ENCODE measurements at regions not wholly inside any gene's neighbourhood (a gene's known extent, or its start where the extent isn't known, plus 50 kb on each side); places are given as distances from the start of the nearest gene placed in this dataset.

- DNase-seq: no peak
Measured at GRCh38 chr12:59929110-59929509, 333.3 kb downstream of the SLC16A7 start.

- no peak for DNase-seq
Measured at GRCh38 chr12:59934486-59934885, 338.7 kb downstream of the SLC16A7 start.

DNA sequence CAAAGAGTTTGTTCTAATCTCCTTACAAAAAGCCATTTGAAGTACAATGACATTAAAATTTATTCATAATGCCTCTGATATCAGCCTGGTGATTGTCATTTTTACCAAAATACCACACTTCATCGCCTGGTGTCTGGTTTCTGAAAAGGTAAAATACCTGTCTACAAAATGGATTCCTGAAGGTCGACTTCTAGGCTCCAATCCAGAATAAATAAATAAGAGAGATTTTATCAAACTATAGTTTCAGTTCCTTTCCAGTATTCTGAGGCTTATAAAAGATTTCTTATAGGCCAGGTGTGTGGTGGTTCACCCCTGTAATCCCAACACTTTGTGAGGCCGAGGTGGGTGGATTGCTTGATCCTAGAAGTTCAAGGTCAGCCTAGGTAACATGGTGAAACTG is 340.7 kb downstream of the SLC16A7 start:
- no peak for DNase-seq

DNA sequence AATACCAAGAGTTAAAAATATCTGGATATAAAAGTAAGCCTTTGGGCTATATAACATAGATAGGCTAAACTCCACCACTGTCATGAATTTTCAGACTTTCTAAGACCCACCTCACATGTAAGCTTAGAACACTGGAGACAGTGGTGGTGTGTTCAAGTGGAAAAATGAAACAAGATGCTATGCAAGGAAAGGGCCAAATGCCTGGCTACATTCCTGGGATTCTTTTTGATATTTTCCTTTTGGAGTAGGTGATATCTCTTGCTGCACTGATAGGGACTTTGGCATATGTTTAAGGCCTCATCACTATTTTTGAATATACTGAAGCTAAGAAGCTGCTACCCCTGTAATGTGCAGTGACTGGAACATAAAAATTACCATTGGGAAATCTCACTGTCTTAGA is 341.3 kb downstream of the SLC16A7 start:
- DNase-seq: no peak

GRCh38 chr12:59938190-59938962 is 342.5 kb downstream of the SLC16A7 start:
- no peak for DNase-seq

DNA sequence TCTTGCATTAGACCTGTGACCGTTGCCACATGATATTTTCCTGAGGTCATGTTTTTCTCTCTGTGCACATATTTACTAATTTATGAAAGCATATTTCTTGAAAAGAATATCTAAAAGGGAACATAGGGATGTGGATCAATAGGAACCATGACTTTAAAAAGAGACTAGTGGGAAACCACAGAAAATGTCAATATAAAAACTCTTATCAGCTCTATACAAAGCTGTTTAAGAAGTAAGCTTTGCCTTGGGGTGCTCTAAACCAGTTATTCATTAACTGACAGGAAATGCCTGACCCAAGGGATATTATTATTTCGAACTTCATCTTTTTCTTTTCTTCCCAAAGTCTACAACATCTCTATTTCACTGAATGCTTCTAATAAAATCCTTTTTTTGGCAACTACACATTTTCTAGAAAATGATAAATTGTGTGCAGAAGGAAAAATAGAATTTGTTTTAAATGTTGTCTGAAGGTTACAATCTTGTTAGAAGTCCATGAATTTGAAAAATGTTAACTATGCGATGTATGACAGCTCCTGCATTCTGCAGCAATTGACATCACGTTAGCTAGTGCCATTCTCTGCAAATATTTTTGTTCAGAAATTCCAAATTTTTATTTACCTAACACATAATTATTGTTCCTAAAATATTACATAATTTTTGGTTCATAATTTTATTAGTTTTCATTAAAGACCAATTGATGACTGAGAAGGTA is 345.0 kb downstream of the SLC16A7 start:
- no peak for DNase-seq

DNA sequence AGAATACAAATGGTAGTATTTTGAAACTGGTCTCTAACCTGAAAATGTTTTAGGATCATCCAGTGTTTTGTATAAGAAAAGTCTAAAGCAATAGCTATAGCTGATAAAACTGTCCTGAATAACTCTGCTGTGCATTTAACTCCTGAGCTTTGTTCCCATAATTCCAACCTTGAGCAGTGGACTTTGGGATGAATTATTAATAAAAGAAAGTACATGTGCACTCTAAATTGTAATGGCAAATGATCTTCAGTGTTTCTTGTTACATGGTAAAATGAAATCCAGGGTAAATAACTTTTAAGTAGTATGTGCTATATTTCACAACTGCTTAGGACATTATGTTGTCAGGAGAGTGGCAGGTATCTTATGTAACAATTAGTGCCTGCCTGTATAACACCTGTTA is 345.6 kb downstream of the SLC16A7 start:
- no peak for DNase-seq

GRCh38 chr12:59944177-59944576 is 348.3 kb downstream of the SLC16A7 start:
- no peak for DNase-seq

DNA sequence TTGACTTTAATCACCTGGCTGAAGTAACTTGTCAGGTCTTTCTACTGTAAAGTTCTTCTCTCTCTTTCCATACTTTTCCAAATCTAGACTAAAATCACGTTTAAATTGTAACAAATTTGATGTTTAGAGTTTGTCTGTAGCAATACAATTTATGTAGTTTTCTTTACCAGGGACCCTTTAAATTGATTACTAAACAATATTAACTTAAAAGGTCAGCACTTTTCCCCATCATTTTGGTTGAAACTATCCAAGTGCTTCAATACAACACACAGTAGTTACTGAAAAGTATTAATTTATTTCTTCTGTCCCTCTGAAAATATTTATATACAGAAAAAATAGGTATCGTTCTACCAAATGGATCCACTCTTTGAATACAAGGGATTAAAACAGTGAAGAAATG is 350.8 kb downstream of the SLC16A7 start:
- no peak for DNase-seq

DNA sequence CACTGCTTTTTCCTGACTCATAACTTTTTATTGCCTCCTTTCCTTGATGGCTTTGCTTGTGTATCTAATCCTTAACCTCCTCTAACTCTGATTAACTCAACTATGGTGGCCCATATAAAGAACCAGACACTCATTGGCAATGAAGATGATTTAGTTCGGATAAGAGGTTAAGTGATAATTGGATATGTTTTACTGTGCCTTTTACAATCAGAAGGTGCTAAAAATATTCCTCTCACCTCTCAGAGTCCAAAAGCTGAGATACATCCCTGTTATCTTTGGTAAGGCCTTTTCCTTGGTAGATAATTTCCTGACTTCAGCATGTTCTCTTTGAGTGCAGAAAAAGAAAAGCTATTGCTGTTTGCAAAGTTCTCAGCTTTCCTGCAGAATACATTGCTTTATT is 367.7 kb downstream of the SLC16A7 start:
- no peak for DNase-seq

- DNase-seq: no peak
Measured at GRCh38 chr12:59972905-59973304, 377.1 kb downstream of the SLC16A7 start.

DNA sequence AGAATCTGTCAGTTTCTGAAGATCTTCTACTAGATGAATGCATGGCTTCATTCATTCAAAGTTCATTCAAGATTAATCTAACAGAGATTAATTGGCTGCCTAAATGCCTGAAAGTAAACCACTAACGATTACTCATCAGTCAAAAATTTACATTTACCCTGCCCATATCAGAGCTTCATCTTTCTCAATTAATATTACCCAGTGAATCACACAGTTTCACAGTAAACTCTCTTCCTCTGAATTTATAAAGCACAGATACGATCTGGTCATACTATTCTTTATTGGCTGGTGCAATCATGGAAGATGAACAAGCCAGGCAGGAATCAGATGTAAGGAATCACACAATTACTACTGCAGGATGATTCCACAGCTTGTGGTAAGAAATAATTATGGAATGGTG is 377.7 kb downstream of the SLC16A7 start:
- no peak for DNase-seq

GRCh38 chr12:59977779-59978178 is 381.9 kb downstream of the SLC16A7 start:
- DNase-seq: no peak

GRCh38 chr12:59980476-59980875 is 384.6 kb downstream of the SLC16A7 start:
- DNase-seq: no peak

DNA sequence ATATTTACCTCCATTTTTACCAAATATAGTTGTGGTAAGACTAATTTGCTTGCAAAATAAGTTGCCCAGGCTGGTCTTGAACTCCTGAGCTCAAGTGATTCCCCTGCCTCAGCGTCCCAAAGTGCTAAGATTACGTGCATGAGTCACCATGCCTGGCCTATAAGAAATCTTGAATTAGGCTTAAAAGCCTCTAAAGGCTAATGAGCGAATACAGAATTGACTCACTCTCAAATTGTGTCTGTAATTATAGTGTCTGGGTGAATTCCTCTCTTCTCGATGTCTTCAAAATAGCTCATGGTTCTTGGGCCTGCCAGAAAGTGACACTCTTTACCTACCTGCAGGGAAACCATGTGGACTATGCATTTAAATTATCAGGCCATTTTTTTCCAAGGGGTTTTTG is 403.5 kb downstream of the SLC16A7 start:
- DNase-seq: no peak

- no peak for DNase-seq
Measured at GRCh38 chr12:60010486-60010885, 414.7 kb downstream of the SLC16A7 start.

DNA sequence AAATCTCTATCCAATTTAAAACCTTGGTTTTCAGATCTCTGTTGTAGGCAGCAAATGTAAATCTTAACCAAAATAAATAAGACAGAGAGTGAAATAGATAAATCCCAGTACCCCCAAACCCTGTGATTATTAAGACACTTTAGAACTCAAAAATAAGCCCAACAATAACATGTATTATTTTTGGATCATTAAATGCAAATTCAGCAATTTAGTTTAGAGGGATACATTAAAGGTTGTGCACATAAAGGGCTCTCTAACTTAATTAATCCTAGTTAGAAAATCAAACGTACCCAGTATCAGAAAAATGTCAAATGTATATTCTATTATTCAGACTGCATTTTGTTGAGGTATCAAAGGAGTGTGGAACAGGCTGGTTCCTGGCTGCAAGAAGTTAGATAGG is 416.8 kb downstream of the SLC16A7 start:
- DNase-seq: no peak

DNA sequence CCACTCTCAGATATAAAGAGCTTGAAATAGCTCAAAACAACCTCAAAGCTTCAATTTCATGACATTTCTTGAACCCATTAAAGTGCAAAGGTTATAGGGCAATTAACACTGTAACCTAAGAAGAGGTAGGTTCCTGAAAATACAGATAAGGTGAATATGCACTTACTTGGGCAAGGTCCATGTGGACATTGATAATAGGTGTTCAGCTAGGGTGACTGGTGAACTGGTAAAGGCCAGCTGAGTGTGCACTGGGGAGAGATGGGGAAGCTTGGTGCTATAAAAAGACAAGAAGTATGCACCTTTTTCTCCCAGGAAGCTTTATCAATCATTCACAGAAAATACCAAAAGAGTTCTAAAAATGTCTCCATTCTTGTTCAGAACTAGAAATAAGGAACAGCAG is 418.6 kb downstream of the SLC16A7 start:
- DNase-seq: no peak

DNA sequence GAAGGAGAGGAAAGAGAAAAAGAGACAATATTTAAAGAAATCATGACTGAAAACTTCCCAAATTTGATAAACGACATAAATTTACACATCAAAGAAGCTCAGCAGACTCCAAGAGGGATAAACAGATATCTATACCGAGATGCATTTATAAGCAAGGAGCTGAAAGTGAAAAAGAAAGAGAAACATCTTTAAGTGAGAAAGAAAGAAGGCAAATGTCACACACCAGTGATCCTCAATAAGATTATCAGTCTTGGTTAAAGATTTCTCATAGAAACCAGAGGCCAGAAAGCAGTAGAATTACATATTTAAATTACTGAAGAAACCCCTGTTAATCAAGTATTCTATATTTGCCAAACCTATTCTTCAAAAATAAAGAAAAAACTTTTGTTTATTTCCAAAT is 424.2 kb downstream of the SLC16A7 start:
- DNase-seq: no peak

DNA sequence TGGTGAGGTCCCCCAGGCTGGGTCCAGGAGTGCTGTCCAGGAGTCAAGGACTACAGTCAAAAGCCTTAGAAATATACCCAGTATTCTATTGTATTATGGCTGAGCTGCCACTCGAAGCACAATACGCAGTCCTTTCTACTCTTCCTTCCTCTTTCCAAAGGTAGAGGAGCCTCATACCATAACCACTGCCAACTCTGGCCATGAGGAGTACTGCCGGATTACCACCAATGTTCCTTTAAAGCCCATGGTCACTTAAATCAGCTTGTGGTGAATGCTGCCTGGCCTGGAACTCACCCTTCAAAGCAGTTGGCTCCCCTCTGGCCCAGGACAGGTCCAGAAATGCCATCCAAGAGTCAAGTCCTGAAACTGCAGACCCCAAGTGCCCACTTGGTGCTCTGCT is 425.4 kb downstream of the SLC16A7 start:
- DNase-seq: no peak

DNA sequence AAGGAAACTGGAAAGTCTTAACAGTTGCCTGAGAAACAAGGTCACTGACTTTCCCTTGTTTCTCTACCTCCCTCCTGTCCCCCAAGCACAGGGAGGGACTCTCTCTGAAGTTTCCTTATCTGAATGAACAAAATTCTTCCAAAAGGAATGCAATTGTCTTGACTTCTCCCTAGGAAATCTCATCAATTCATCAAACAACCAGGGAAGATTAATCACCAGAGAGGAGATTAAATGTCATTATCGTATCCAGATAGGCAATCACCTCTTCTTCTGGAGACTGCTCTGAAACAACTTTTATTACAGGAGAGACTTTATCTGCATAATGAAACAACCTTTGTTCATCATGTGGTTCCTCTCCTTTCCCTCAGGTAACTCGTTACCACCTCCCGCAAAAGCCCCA is 431.4 kb downstream of the SLC16A7 start:
- no peak for DNase-seq

GRCh38 chr12:60034147-60034546 is 438.3 kb downstream of the SLC16A7 start:
- no peak for DNase-seq

DNA sequence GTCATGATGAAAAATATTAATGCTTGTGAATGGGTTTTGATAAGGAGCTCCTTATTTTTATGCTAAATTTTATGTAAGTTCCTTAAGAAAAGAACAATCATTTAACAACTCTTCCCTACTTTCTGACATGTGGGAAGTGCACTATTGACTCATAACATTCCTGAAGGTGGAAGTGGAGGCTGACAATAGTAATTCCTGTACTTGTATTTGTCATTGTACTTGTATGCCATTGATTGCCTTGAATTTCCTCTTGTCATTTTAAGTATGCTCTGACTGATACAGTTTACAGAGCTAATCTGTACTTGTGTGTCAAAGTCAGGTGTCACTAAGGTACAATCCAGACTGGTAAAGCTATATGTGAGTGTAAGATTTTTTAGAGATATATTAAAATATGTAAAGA is 440.0 kb downstream of the SLC16A7 start:
- DNase-seq: no peak

DNA sequence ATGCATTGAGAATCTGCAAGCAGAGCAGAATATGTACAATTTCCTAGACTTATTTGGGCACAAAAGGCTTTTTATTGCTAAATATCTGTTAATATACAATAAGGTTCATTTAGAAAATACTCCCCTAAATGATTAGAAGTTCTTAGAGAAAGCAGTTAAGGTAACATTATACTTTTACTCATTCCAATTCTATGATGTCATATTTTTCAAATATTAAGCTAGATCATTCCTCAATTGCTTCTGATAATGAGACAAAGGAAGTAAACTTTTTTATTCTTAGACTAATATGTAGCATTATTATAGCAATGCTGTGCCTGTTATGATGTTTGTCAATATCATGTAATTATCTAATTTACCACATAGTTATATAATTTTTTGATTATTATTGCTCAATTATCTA is 447.0 kb downstream of the SLC16A7 start:
- DNase-seq: no peak

DNA sequence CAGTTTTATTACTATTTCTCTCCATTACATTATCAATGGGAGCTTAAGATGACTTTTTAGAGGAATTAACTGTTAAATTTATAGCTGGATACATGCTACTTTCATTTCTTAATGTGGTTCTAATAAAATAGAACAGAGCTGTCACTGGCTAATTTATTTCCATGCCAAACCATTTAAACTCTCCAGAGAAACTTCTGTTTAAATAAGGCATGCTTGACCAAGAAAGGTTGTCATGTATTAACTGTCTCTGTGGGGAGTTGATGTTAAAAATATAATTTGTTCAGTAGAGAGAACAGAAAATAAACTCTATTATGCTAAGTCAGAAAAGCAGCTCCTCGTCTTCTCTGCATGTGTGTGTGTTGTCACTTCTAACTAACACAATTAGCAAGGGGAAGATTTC is 447.4 kb downstream of the SLC16A7 start:
- DNase-seq: no peak

Data from retina (tissue), 1 donor.